GM23338 (cell line): ENCODE measurements at regions not wholly inside any gene's neighbourhood (a gene's known extent, or its start where the extent isn't known, plus 50 kb on each side); places are given as distances from the start of the nearest gene placed in this dataset.

Experiments used
- ATAC-seq: fragments of 200-7000 bp; cut with Tn5 transposase; 3 replicates; pipeline ENCODE4 v1.9.1; 2020
- DNase-seq: peaks from one replicate; pipeline ENCODE4 v3.0.0-alpha.2; 2015; ENCODE audit warnings: low spot score
- H2AFZ ChIP-seq: fragments of 200-600 bp; sonication (generic); 2 replicates; pipeline ENCODE4 v1.8.0; 2016; ENCODE audit warnings: antibody characterized with exemption, mild to moderate bottlenecking, moderate library complexity
- H3F3A ChIP-seq: fragments of 200-600 bp; sonication (generic); replicated peaks from 2 replicates; pipeline ENCODE4 v1.8.0; 2017; ENCODE audit warnings: antibody characterized with exemption, mixed run types, low read depth
- H3K27ac ChIP-seq: fragments of 200-600 bp; sonication (generic); 2 replicates; pipeline ENCODE4 v1.6.1; 2016; ENCODE audit warnings: low read depth
- H3K27me3 ChIP-seq: fragments of 200-600 bp; sonication (generic); 2 replicates; pipeline ENCODE4 v1.8.0; 2016; ENCODE audit warnings: mild to moderate bottlenecking, mixed run types, moderate library complexity; ENCODE audit not compliant: insufficient read depth
- H3K36me3 ChIP-seq: fragments of 200-600 bp; sonication (generic); 2 replicates; pipeline ENCODE4 v1.8.0; 2016; ENCODE audit warnings: mild to moderate bottlenecking; ENCODE audit not compliant: insufficient read depth
- H3K4me1 ChIP-seq: fragments of 200-600 bp; sonication (generic); 2 replicates; pipeline ENCODE4 v1.8.0; 2016; ENCODE audit warnings: mild to moderate bottlenecking, moderate library complexity; ENCODE audit not compliant: insufficient read depth
- H3K4me2 ChIP-seq: fragments of 200-600 bp; sonication (generic); 2 replicates; pipeline ENCODE4 v1.7.1; 2017; ENCODE audit warnings: mixed run types
- H3K4me3 ChIP-seq: fragments of 200-600 bp; sonication (generic); 2 replicates; pipeline ENCODE4 v1.6.1; 2016; ENCODE audit warnings: mixed run types
- H3K79me2 ChIP-seq: fragments of 200-600 bp; sonication (generic); replicated peaks from 2 replicates; pipeline ENCODE4 v1.8.0; 2017; ENCODE audit warnings: mild to moderate bottlenecking; ENCODE audit not compliant: insufficient read depth
- H3K9me2 ChIP-seq: fragments of 200-600 bp; sonication (generic); 2 replicates; pipeline ENCODE4 v1.8.0; 2017; ENCODE audit not compliant: insufficient read depth
- H4K20me1 ChIP-seq: fragments of 200-600 bp; sonication (generic); replicated peaks from 2 replicates; pipeline ENCODE4 v1.8.0; 2017; ENCODE audit warnings: mild to moderate bottlenecking; ENCODE audit not compliant: insufficient read depth
- H3K27ac Mint-ChIP-seq: 2 replicates; pipeline ENCODE4 v1.8.0; 2020; ENCODE audit warnings: inconsistent platforms, mild to moderate bottlenecking, moderate library complexity, mixed read lengths
- H3K27me3 Mint-ChIP-seq: 3 replicates; pipeline ENCODE4 v1.8.0; 2022; ENCODE audit warnings: low read depth, mild to moderate bottlenecking, moderate library complexity, mixed read lengths, inconsistent platforms; ENCODE audit not compliant: insufficient read depth, poor library complexity
- H3K36me3 Mint-ChIP-seq: 3 replicates; pipeline ENCODE4 v1.8.0; 2021; ENCODE audit warnings: low read depth, mild to moderate bottlenecking, inconsistent platforms, moderate library complexity, mixed read lengths
- H3K4me1 Mint-ChIP-seq: 3 replicates; pipeline ENCODE4 v1.8.0; 2020; ENCODE audit warnings: mild to moderate bottlenecking, inconsistent platforms, mixed read lengths
- H3K4me3 Mint-ChIP-seq: 3 replicates; pipeline ENCODE4 v1.8.0; 2021; ENCODE audit warnings: moderate library complexity, mild to moderate bottlenecking, inconsistent platforms, mixed read lengths
- H3K9me3 Mint-ChIP-seq: 3 replicates; pipeline ENCODE4 v1.8.0; 2020; ENCODE audit warnings: moderate library complexity, mild to moderate bottlenecking, inconsistent platforms, mixed read lengths
- CREB1 ChIP-seq: fragments of 250-450 bp; sonication (Bioruptor Pico); IDR thresholded peaks from 2 replicates; pipeline ENCODE4 v1.5.0; 2020; ENCODE audit warnings: low read depth, mild to moderate bottlenecking, moderate library complexity
- EZH2 ChIP-seq: fragments of 200-600 bp; sonication (generic); IDR thresholded peaks from one replicate; pipeline ENCODE4 v1.8.0; 2017; ENCODE audit warnings: antibody characterized with exemption, mild to moderate bottlenecking, low read depth; ENCODE audit not compliant: unreplicated experiment
- JUNB ChIP-seq: IDR thresholded peaks from one replicate; pipeline ENCODE4 v1.6.1; 2016; ENCODE audit warnings: antibody characterized with exemption; ENCODE audit not compliant: unreplicated experiment
- STAT1 ChIP-seq: IDR thresholded peaks from one replicate; pipeline ENCODE4 v1.6.1; 2016; ENCODE audit warnings: antibody characterized with exemption; ENCODE audit not compliant: unreplicated experiment
- TF ChIP-seq, protein P1 (sequence below): fragments of 250-450 bp; sonication (Bioruptor Pico); IDR thresholded peaks from 2 replicates; pipeline ENCODE4 v1.5.0; 2020; ENCODE audit warnings: mild to moderate bottlenecking, moderate library complexity
- TF ChIP-seq, protein P2 (sequence below): IDR thresholded peaks from one replicate; pipeline ENCODE4 v1.6.1; 2018; ENCODE audit warnings: antibody characterized with exemption; ENCODE audit not compliant: unreplicated experiment

DNA sequence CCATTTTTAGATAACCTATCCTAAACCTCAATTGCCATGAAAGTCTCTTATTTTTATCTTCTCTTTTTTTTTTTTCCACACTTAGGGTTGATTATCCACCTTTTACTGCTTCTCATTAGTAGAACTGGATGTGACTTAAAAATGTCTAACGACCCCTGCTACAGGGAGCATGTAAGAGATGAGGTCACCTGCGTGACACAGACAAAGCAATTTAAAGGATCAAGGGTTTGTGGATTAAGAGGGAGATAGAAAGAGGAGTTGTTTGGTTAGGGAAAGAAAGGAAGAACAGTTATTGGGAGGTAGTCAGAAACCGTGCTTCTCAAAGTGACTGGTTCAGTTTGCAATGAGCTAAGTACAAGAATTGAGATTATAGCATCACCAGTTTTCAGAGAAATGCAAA lies 239.1 kb downstream of the ALX1 start:
- Mint-ChIP-seq H3K27me3 (no peaks in the 10 kb centered on the region), H3K36me3 (no peaks in the 10 kb centered on the region), H3K9me3 (no peaks in the 10 kb centered on the region), H3K27ac (peak overlapping the region; percentile 70), H3K4me3 (no peak overlapping the region; the same call in 2 of the 3 replicates), H3K4me1 (peaks cover 17% of the 10 kb centered on the region; the same call in 2 of the 3 replicates)
- Histone ChIP-seq H3F3A (no peaks in the 10 kb centered on the region), H3K4me1 (peaks cover 34% of the 10 kb centered on the region), H3K79me2 (no peaks in the 10 kb centered on the region), H3K4me3 (peak overlapping the region; percentile 14; the same call in 1 of the 2 replicates), H3K27ac (peak overlapping the region; percentile 52; the same call in 1 of the 2 replicates), H2AFZ (no peak overlapping the region), H3K27me3 (no peaks in the 10 kb centered on the region), H3K4me2 (peak overlapping the region; percentile 55), H3K9me2 (no peaks in the 10 kb centered on the region), H3K36me3 (no peaks in the 10 kb centered on the region), H4K20me1 (no peaks in the 10 kb centered on the region)
- TF ChIP-seq, protein P1, sequence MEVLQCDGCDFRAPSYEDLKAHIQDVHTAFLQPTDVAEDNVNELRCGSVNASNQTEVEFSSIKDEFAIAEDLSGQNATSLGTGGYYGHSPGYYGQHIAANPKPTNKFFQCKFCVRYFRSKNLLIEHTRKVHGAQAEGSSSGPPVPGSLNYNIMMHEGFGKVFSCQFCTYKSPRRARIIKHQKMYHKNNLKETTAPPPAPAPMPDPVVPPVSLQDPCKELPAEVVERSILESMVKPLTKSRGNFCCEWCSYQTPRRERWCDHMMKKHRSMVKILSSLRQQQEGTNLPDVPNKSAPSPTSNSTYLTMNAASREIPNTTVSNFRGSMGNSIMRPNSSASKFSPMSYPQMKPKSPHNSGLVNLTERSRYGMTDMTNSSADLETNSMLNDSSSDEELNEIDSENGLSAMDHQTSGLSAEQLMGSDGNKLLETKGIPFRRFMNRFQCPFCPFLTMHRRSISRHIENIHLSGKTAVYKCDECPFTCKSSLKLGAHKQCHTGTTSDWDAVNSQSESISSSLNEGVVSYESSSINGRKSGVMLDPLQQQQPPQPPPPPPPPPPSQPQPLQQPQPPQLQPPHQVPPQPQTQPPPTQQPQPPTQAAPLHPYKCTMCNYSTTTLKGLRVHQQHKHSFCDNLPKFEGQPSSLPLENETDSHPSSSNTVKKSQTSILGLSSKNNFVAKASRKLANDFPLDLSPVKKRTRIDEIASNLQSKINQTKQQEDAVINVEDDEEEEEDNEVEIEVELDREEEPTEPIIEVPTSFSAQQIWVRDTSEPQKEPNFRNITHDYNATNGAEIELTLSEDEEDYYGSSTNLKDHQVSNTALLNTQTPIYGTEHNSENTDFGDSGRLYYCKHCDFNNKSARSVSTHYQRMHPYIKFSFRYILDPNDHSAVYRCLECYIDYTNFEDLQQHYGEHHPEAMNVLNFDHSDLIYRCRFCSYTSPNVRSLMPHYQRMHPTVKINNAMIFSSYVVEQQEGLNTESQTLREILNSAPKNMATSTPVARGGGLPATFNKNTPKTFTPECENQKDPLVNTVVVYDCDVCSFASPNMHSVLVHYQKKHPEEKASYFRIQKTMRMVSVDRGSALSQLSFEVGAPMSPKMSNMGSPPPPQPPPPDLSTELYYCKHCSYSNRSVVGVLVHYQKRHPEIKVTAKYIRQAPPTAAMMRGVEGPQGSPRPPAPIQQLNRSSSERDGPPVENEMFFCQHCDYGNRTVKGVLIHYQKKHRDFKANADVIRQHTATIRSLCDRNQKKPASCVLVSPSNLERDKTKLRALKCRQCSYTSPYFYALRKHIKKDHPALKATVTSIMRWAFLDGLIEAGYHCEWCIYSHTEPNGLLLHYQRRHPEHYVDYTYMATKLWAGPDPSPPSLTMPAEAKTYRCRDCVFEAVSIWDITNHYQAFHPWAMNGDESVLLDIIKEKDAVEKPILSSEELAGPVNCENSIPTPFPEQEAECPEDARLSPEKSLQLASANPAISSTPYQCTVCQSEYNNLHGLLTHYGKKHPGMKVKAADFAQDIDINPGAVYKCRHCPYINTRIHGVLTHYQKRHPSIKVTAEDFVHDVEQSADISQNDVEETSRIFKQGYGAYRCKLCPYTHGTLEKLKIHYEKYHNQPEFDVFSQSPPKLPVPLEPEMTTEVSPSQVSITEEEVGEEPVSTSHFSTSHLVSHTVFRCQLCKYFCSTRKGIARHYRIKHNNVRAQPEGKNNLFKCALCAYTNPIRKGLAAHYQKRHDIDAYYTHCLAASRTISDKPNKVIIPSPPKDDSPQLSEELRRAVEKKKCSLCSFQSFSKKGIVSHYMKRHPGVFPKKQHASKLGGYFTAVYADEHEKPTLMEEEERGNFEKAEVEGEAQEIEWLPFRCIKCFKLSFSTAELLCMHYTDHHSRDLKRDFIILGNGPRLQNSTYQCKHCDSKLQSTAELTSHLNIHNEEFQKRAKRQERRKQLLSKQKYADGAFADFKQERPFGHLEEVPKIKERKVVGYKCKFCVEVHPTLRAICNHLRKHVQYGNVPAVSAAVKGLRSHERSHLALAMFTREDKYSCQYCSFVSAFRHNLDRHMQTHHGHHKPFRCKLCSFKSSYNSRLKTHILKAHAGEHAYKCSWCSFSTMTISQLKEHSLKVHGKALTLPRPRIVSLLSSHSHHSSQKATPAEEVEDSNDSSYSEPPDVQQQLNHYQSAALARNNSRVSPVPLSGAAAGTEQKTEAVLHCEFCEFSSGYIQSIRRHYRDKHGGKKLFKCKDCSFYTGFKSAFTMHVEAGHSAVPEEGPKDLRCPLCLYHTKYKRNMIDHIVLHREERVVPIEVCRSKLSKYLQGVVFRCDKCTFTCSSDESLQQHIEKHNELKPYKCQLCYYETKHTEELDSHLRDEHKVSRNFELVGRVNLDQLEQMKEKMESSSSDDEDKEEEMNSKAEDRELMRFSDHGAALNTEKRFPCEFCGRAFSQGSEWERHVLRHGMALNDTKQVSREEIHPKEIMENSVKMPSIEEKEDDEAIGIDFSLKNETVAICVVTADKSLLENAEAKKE (CRISPR knock-in tag) = no peak
- no peak for ATAC-seq
- DNase-seq = peak; percentile 17

DNA sequence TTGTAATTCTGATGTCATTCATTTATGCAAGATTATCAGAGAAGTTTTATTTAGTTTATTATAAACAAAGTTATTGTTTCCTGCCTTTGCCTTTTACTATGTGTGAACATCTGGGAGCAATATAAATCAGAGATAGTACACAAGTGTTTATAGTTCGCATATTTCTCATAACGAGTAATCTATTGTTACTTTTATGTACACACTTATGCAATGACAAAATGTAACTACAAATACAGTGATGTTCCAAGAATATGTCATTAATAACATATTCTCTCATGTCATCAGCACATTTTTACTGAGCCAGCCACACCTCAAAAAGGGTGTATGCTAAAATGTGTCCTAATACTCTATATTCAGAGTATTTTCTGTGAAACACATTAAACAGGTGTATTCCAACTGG lies 243.2 kb downstream of the ALX1 start:
- H3K4me1 ChIP-seq = peaks cover 21% of the 10 kb centered on the region
- Mint-ChIP-seq H3K9me3 (no peaks in the 10 kb centered on the region; the same call in 2 of the 3 replicates), H3K27ac (no peak overlapping the region), H3K4me1 (peaks cover 23% of the 10 kb centered on the region; the same call in 2 of the 3 replicates), H3K27me3 (no peaks in the 10 kb centered on the region), H3K4me3 (no peak overlapping the region), H3K36me3 (no peaks in the 10 kb centered on the region)
- H3K27ac ChIP-seq = no peak overlapping the region
- H3K4me3 ChIP-seq = no peak overlapping the region
- H3K4me2 ChIP-seq = no peak overlapping the region
- ATAC-seq (no peak), DNase-seq (no peak)
- H4K20me1 ChIP-seq = no peaks in the 10 kb centered on the region
- H3K79me2 ChIP-seq = no peaks in the 10 kb centered on the region
- no peaks in the 10 kb centered on the region for H3F3A ChIP-seq
- H3K36me3 ChIP-seq = no peaks in the 10 kb centered on the region
- H3K27me3 ChIP-seq = no peaks in the 10 kb centered on the region
- TF ChIP-seq EZH2 (no peak), JUNB (no peak), STAT1 (no peak), CREB1 (CRISPR knock-in tag) (no peak)
- TF ChIP-seq, protein P2, sequence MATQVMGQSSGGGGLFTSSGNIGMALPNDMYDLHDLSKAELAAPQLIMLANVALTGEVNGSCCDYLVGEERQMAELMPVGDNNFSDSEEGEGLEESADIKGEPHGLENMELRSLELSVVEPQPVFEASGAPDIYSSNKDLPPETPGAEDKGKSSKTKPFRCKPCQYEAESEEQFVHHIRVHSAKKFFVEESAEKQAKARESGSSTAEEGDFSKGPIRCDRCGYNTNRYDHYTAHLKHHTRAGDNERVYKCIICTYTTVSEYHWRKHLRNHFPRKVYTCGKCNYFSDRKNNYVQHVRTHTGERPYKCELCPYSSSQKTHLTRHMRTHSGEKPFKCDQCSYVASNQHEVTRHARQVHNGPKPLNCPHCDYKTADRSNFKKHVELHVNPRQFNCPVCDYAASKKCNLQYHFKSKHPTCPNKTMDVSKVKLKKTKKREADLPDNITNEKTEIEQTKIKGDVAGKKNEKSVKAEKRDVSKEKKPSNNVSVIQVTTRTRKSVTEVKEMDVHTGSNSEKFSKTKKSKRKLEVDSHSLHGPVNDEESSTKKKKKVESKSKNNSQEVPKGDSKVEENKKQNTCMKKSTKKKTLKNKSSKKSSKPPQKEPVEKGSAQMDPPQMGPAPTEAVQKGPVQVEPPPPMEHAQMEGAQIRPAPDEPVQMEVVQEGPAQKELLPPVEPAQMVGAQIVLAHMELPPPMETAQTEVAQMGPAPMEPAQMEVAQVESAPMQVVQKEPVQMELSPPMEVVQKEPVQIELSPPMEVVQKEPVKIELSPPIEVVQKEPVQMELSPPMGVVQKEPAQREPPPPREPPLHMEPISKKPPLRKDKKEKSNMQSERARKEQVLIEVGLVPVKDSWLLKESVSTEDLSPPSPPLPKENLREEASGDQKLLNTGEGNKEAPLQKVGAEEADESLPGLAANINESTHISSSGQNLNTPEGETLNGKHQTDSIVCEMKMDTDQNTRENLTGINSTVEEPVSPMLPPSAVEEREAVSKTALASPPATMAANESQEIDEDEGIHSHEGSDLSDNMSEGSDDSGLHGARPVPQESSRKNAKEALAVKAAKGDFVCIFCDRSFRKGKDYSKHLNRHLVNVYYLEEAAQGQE = no peak
- no peak overlapping the region for H2AFZ ChIP-seq
- no peaks in the 10 kb centered on the region for H3K9me2 ChIP-seq
